Adipocyte (in vitro differentiated cells): ENCODE measurements at regions not wholly inside any gene's neighbourhood (a gene's known extent, or its start where the extent isn't known, plus 50 kb on each side); places are given as distances from the start of the nearest gene placed in this dataset.
"Not testable (repeated sequence)": the region's sequence is repeated elsewhere in the genome, so short reads cannot be mapped to it uniquely, and the experiment has no call there.

ENCODE experiments used
- DNase-seq: peaks from one replicate; pipeline ENCODE4 v3.0.0-alpha.2; 2015; ENCODE audit warnings: low read depth
- H3K27me3 ChIP-seq: replicated peaks from 2 replicates; pipeline ENCODE4 v1.7.0; 2013; ENCODE audit warnings: mild to moderate bottlenecking, low read length, moderate library complexity; ENCODE audit not compliant: control insufficient read depth, insufficient read depth
- H3K36me3 ChIP-seq: 2 replicates; pipeline ENCODE4 v1.7.0; 2013; ENCODE audit warnings: low read length, mild to moderate bottlenecking, moderate library complexity; ENCODE audit not compliant: control insufficient read depth, insufficient read depth, severe bottlenecking
- H3K4me1 ChIP-seq: 2 replicates; pipeline ENCODE4 v1.7.0; 2013; ENCODE audit warnings: mild to moderate bottlenecking, low read length, moderate library complexity; ENCODE audit not compliant: control insufficient read depth, insufficient read depth
- H3K4me3 ChIP-seq: 2 replicates; pipeline ENCODE4 v1.7.0; 2013; ENCODE audit warnings: mild to moderate bottlenecking, low read length, moderate library complexity
- H3K9ac ChIP-seq: 2 replicates; pipeline ENCODE4 v1.7.0; 2013; ENCODE audit warnings: mild to moderate bottlenecking, low read length, moderate library complexity
- H3K9me3 ChIP-seq: 2 replicates; pipeline ENCODE4 v1.7.0; 2013; ENCODE audit warnings: mild to moderate bottlenecking, low read length, moderate library complexity; ENCODE audit not compliant: control insufficient read depth

GRCh38 chr7:81075150-81075549 is 156.3 kb upstream of the SEMA3C start:
- no peaks in the 10 kb centered on the region for H3K36me3 ChIP-seq
- H3K9ac ChIP-seq, result no peak overlapping the region
- H3K27me3 ChIP-seq, result no peaks in the 10 kb centered on the region
- peaks cover 6% of the 10 kb centered on the region for H3K9me3 ChIP-seq
- no peak for DNase-seq
- no peak overlapping the region for H3K4me3 ChIP-seq
- H3K4me1 ChIP-seq, result no peaks in the 10 kb centered on the region

GRCh38 chr7:81074406-81074805 is 155.6 kb upstream of the SEMA3C start:
- no peak overlapping the region for H3K4me3 ChIP-seq
- no peaks in the 10 kb centered on the region for H3K27me3 ChIP-seq
- H3K9ac ChIP-seq, result no peak overlapping the region
- H3K4me1 ChIP-seq, result no peaks in the 10 kb centered on the region
- no peaks in the 10 kb centered on the region for H3K36me3 ChIP-seq
- no peak for DNase-seq
- H3K9me3 ChIP-seq, result peaks cover 6% of the 10 kb centered on the region

DNA sequence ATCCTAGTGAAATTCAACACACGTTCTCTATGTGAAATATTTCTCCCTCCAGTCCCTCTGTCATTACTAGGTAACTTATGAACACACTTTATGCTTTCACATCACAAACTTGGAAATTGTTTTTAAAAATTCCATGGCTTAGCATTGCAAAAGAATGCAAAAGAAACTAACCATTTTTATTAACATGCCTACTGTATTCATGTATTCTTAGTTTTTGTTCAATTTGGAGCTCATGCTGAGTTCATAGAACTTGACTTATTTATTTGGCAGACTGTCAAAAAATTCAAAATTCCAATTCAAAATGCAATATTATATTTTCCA is 155.0 kb upstream of the SEMA3C start:
- no peaks in the 10 kb centered on the region for H3K4me1 ChIP-seq
- no peaks in the 10 kb centered on the region for H3K36me3 ChIP-seq
- peaks cover 8% of the 10 kb centered on the region for H3K9me3 ChIP-seq
- DNase-seq, result no peak
- H3K27me3 ChIP-seq, result no peaks in the 10 kb centered on the region
- H3K4me3 ChIP-seq, result no peak overlapping the region
- H3K9ac ChIP-seq, result no peak overlapping the region

DNA sequence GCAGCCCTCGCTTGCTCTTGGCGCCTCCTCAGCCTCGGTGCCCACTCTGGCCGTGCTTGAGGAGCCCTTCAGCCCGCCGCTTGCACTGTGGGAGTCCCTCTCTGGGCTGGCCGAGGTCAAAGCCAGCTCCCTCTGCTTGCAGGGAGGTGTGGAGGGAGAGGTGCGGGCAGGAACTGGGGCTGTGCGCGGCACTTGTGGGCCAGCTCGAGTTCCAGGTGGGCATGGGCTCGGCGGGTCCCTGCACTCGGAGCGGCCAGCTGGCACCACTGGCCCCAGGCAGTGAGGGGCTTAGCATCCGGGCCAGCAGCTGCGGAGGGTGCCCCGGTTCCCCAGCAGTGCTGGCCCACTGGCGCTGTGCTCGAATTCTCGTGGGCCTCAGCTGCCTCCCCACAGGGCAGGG is 152.1 kb upstream of the SEMA3C start:
- Histone ChIP-seq H3K36me3 (no peaks in the 10 kb centered on the region), H3K4me1 (no peaks in the 10 kb centered on the region), H3K4me3 (no peak overlapping the region), H3K27me3 (no peaks in the 10 kb centered on the region), H3K9ac (no peak overlapping the region), H3K9me3 (peaks cover 5% of the 10 kb centered on the region)
- no peak for DNase-seq

- Histone ChIP-seq H3K27me3 (no peaks in the 10 kb centered on the region), H3K36me3 (no peaks in the 10 kb centered on the region), H3K4me1 (peaks cover 36% of the 10 kb centered on the region), H3K9ac (no peak overlapping the region), H3K9me3 (peaks cover 5% of the 10 kb centered on the region), H3K4me3 (no peak overlapping the region)
- no peak for DNase-seq
Observed at GRCh38 chr7:81066797-81067196, 147.9 kb upstream of the SEMA3C start.

DNA sequence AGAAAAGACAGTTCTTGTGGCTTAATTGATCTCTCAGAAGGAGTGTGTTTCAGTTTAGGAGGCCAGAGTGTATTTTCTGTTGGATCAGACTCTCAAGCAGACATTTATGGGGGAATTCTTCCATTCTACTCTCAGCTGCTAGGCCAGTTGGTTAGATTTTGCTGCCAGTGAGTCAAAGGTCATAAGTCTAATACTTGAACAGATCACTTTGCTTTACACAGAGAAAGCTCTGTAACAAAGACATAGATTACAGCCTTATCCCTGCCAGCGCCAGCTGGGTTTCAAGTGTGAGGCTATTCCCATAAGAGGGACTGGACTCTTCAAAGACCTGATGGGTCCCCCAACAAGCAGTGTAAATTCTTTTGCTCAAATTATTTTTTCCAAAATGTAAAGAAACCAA is 145.6 kb upstream of the SEMA3C start:
- Histone ChIP-seq H3K4me3 (no peak overlapping the region), H3K9me3 (peaks cover 5% of the 10 kb centered on the region), H3K4me1 (peaks cover 36% of the 10 kb centered on the region), H3K27me3 (no peaks in the 10 kb centered on the region), H3K9ac (peak overlapping the region; percentile 35), H3K36me3 (no peaks in the 10 kb centered on the region)
- no peak for DNase-seq

DNA sequence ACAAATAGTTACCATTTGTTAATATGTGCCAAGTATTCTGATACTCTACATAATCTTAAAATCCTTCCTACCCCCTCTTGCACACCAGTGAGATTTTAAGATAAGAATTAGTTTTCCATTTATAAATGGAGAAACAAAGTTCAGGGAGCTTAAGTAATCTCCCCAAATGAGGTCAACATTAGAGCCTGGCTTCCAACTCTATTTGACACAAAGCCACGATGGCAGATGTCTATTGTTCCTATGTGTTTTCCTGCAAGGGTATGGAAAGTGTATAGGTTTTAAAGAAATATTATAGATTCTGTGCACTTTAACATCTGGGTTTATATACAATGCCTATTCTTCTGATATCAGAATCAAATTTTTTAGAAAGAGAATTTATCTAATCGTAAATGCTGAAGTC is 143.9 kb upstream of the SEMA3C start:
- Histone ChIP-seq H3K36me3 (no peaks in the 10 kb centered on the region), H3K9me3 (no peaks in the 10 kb centered on the region), H3K27me3 (no peaks in the 10 kb centered on the region), H3K4me3 (peak overlapping the region; percentile 32), H3K9ac (peak overlapping the region; percentile 40), H3K4me1 (peaks cover 36% of the 10 kb centered on the region)
- DNase-seq, result no peak

GRCh38 chr7:81057469-81057868 is 138.6 kb upstream of the SEMA3C start:
- not testable (repeated sequence) for H3K36me3 ChIP-seq, DNase-seq, H3K9me3 ChIP-seq, H3K4me1 ChIP-seq, H3K4me3 ChIP-seq, H3K9ac ChIP-seq, H3K27me3 ChIP-seq

DNA sequence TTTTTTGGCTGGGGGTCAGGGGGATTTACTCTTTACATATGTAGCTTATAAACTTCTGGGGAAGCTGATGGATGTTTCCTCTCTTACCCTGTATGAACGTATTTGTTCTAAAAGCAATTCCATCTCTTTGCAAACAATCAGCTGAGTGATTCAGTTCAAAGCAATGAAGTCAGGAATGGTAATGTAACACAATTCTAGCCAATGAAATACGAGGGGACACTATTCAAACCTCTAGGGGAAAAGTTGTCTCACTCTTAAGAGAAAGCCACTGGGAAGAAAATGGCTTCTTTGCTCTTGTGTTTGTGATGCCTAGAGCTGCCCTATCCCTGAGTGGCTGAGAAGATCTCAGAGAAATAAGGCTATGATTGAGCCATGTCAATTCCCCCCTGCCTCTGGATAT is 134.8 kb upstream of the SEMA3C start:
- Histone ChIP-seq H3K27me3 (no peaks in the 10 kb centered on the region), H3K9ac (no peak overlapping the region), H3K4me1 (peaks cover 4% of the 10 kb centered on the region), H3K4me3 (no peak overlapping the region), H3K36me3 (no peaks in the 10 kb centered on the region), H3K9me3 (no peaks in the 10 kb centered on the region)
- DNase-seq, result peak; percentile 28

DNA sequence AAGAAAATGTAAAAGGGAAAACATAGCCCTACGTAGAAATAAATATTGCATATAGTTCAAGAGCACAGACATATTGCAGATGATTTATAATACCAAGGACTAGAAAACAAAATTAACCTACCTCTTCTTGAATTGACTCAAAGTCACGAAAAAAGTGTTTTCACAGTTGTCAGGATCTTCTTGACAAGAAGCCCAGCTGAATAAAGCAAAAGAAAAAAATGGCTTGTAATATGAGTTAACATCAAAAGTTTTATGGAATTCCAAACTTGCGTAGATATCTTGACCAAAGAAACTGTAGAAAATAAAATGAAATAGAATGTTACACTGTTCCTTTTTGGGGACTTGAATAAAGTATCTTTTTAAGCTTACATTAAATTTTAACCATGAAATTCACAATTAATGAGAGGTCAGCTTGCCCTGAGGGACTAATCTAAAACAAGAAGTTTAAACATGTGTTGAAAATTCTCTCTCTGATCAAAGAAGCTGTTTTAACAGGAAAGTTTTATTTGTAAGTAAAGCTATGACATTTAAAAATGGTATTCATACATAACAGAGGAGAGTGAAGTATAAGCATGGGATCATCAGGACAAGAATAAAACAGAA is 133.1 kb upstream of the SEMA3C start:
- no peaks in the 10 kb centered on the region for H3K27me3 ChIP-seq
- no peak overlapping the region for H3K9ac ChIP-seq
- H3K36me3 ChIP-seq, result no peaks in the 10 kb centered on the region
- DNase-seq, result no peak
- H3K4me3 ChIP-seq, result no peak overlapping the region
- peaks cover 4% of the 10 kb centered on the region for H3K9me3 ChIP-seq
- H3K4me1 ChIP-seq, result peaks cover 4% of the 10 kb centered on the region

DNA sequence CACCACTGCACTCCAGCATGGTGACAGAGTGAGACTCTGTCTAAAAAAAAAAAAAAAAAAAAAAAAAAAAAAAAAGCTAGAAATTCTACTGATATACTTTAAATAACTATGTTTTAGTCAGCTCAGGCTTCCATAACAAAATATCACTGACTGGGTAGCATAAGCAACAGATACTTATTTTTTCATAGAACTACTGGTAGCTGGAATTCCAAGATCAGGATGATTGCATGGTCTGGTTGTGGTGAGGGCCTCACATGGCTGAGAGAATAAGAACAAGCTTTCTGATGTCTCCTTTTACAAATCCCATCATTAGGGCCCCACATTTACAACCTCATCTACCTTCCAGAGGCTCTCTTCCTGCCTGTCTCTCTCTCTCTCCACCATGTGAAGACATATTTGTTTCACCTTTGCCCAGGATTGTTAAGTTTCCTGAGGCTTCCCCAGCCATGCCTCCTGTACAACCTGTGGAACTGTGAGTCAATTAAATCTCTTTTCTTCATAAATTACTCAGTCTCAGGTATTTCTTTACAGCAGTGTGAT is 126.7 kb upstream of the SEMA3C start:
- Histone ChIP-seq H3K36me3 (no peaks in the 10 kb centered on the region), H3K4me3 (no peak overlapping the region), H3K9ac (no peak overlapping the region), H3K9me3 (peaks cover 7% of the 10 kb centered on the region), H3K27me3 (no peaks in the 10 kb centered on the region), H3K4me1 (no peaks in the 10 kb centered on the region)
- no peak for DNase-seq

- not testable (repeated sequence) for DNase-seq, H3K4me1 ChIP-seq, H3K27me3 ChIP-seq, H3K36me3 ChIP-seq, H3K9me3 ChIP-seq, H3K9ac ChIP-seq, H3K4me3 ChIP-seq
Observed at GRCh38 chr7:81042646-81043045, 123.8 kb upstream of the SEMA3C start.
